GM12891 (cell line): ENCODE measurements at regions not wholly inside any gene's neighbourhood (a gene's known extent, or its start where the extent isn't known, plus 50 kb on each side); places are given as distances from the start of the nearest gene placed in this dataset.
"Not testable (repeated sequence)": the region's sequence is repeated elsewhere in the genome, so short reads cannot be mapped to it uniquely, and the experiment has no call there.

Experiments used
- DNase-seq: peaks from one replicate; pipeline ENCODE4 v3.0.0; 2011; ENCODE audit warnings: low spot score; ENCODE audit not compliant: insufficient read length
- FAIRE-seq: peaks from 2 replicates; lab custom pipeline; 2011; peaks lifted over from hg19 to GRCh38; lab: Jason Lieb, UNC
- PAX5 ChIP-seq: IDR thresholded peaks from 2 replicates; pipeline ENCODE4 v1.6.1; 2011; ENCODE audit warnings: low read length, moderate library complexity, mild to moderate bottlenecking; ENCODE audit not compliant: insufficient read depth, severe bottlenecking
- POLR2A ChIP-seq: IDR thresholded peaks from 2 replicates; pipeline ENCODE4 v1.6.1; 2011; ENCODE audit warnings: low read depth, low read length, control low read depth
- POLR2AphosphoS5 ChIP-seq: IDR thresholded peaks from 2 replicates; pipeline ENCODE4 v1.6.1; 2011; ENCODE audit warnings: low read depth, low read length, control low read depth
- POU2F2 ChIP-seq: IDR thresholded peaks from 2 replicates; pipeline ENCODE4 v1.6.1; 2011; ENCODE audit warnings: low read depth, mild to moderate bottlenecking, control low read depth, low read length, moderate library complexity
- SPI1 ChIP-seq: IDR thresholded peaks from 2 replicates; pipeline ENCODE4 v1.6.1; 2011; ENCODE audit warnings: low read depth, low read length, control low read depth
- TAF1 ChIP-seq: IDR thresholded peaks from 2 replicates; pipeline ENCODE4 v1.6.1; 2011; ENCODE audit warnings: low read depth, low read length, control low read depth

GRCh38 chr3:117856354-117856753, 1146.8 kb downstream of the TUSC7 start:
- FAIRE-seq (no peak), DNase-seq (no peak)
- no peak for TF ChIP-seq POLR2AphosphoS5
- TF ChIP-seq POU2F2: no peak
- no peak for TF ChIP-seq PAX5
- no peak for TF ChIP-seq SPI1
- TF ChIP-seq TAF1: no peak
- no peak for TF ChIP-seq POLR2A

DNA sequence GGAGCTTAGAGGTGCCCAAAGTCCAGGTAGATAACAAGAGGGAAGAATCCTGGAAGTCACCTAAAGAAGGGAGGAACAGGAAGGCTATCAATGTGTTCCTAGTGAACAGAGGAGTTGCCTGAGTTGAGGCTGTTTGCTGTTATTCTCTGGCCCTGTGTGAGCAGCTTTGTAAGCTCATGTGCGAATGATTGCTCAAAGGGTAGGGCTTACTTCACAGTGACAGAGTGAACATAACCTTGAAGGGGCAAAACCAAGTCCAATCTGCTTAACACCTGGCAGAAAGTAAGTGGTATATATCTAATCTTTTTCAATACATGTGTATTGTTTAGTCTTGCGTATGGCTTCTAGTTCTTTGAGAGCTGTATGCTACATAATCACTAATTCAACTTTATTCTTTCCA, 1153.6 kb downstream of the TUSC7 start:
- DNase-seq: no peak
- TF ChIP-seq POLR2AphosphoS5 (no peak), POLR2A (no peak), SPI1 (no peak), TAF1 (no peak)
- FAIRE-seq: no peak

DNA sequence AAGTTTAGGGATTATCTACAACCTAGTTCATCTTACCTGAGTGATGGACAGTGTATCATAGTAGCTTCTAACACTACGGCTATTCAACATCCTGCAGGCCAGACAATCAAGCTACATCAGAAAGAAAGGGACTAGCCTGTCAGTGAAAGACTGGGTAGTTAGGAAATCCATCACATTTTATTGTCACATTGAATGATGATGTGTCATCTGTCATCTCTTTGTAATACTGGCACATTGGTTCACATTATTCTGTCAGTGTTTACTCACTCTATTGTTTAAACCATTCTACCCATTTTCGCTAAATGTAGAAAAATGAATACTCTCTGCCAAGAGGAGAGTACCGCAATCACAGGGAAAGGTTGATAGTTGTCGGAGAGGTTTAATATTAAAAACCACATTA, 1155.8 kb downstream of the TUSC7 start:
- TF ChIP-seq TAF1 (no peak), POU2F2 (no peak), SPI1 (no peak)
- FAIRE-seq: no peak
- DNase-seq: no peak

GRCh38 chr3:117868766-117869165, 1159.2 kb downstream of the TUSC7 start:
- TF ChIP-seq TAF1 (no peak), POLR2A (no peak), POLR2AphosphoS5 (no peak), POU2F2 (no peak), SPI1 (no peak), PAX5 (no peak)
- no peak for DNase-seq
- no peak for FAIRE-seq

DNA sequence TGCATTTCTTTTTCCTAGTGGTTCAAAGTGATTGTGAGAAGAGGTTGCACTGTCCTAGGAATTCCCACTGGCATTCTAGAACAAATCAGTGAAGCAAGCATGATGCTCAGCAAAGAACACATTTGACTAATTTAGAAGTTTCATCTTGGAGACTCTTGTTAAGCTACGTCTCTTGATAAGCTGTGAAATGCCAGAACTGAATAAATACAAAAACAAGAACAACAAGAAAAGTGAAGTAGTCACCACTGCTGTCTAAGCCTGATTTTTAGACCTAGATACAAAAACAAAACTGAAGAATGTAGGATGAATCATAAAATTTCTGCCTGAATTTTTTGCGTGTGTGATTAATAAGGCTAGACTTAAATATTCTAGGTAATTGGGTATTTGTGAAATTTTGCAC, 1162.4 kb downstream of the TUSC7 start:
- FAIRE-seq: no peak
- DNase-seq: no peak
- TF ChIP-seq POLR2AphosphoS5 (no peak), PAX5 (no peak), SPI1 (no peak), POLR2A (no peak), TAF1 (no peak), POU2F2 (no peak)

DNA sequence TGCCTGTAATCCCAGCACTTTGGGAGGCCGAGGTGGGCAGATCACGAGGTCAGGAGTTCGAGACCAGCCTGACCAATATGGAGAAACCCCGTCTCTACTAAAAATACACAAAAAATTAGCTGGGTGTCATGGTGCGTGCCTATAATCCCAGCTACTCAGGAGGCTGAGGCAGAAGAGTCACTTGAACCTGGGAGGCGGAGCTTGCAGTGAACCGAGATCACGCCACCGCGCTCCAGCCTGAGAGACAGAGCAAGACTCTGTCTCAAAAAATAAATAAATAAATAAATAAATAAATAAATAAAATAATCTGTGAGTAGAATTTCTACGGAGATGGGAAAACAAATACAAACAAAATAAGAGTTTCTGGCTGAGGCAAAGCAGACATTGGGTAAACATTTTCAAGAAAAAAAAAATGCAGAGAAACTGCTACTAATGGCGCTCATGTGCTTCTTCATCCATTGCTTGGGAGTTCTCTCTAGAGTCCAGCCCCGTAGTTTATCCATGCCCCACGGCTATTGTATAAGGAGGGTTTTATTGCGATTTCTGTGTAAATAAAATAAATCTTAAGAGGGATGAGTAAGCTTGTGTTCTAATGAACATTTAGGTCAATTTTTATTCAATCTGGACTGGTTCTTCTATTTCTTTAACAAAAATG, 1161.9 kb downstream of the IGSF11 start:
- DNase-seq, FAIRE-seq: not testable (repeated sequence)

DNA sequence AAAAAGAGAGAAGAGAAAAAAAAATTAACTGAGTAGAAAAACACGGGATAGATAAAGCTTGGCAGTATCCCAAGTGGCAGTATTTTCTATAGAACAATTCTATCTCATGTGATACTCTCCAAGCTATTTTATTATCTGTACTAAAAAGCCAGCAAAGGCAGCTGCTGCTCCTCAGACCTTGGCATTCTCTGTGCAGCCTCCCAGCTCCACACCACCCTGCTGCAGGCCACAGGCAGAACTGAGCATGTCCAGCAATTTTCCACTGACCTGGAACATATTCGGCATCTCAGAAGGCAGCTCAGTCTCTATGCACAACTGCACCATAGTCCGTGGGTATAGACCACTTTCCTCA, 1161.4 kb downstream of the IGSF11 start:
- no peak for DNase-seq
- no peak for FAIRE-seq
- TF ChIP-seq TAF1 (no peak), PAX5 (no peak), POLR2AphosphoS5 (no peak), POU2F2 (no peak), POLR2A (no peak)

DNA sequence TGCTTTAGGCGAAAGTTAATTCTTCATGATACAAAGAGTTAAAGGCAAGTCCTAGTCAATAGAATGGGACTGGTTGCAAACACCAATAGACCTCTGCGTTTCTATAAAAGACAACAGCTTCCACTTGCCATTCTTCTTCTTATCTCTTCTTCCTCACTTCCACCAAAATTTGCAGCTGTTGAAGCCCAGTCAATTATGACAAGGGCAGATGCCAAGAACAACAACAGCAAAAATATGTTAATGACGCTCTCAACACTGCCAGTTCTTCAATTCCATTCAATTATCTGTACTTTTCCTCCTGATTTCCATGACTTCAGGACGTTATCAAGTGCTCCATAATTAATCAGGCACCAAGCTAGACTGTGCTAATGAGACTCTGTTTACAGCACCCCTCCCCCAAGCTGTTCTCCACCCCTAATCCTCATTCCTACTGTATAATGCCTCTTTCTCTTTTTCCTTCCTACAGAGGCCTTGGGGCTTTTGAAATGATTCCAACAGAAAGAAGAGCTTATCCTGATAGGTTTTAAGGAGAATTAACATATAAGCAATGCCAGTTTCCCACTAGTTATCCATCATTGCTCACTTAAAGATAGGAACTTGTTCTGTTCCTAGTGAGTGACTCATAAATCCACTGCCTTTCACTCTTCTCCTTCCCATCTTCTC, 1160.5 kb downstream of the IGSF11 start:
- FAIRE-seq (no peak), DNase-seq (no peak)

DNA sequence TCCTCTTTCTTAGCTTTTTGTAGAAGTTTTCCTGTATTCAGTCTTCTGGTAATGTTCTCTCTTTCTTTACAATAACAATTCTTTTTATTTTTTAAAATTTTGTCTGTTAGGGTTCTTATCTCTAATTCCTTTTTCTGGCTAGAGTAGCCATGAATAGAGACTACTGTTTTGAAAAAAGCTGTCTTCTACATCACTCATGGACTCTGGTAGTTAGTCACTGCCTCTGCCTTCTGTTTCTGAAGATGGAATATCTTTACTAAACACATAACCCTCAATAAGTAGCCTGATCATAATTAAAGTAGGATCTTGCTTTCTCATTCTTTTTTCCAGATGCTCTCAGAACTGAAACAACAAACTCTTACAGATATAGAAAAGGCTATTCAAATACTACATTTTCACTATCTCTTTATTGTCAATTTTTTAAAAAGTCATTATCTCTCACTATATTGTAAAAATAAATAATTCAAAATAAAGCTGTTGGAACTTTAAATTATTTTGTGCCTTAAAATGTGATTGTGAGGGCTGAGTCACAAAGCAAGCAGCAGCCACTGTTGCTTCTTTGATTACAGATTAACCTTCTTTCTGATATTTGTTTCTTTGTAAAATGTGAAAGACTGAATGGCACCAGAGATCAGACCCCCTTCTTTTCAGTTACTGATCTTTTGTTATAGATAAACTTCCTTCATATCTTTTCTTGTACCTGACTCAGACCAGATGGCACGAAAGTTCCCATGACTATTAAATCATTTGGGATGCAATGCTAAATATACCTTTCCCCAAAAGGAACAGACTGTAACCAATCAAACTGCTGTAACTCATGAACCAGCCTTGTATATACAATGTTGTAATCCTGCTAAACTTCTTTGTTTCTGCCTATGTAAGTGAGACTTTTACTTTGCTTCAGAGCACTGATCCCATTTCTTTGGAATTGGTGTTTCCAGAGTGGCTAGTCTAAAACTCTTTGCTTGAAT, 1159.5 kb downstream of the IGSF11 start:
- TF ChIP-seq SPI1 (no peak), POLR2A (no peak), POU2F2 (no peak), POLR2AphosphoS5 (no peak), PAX5 (no peak), TAF1 (no peak)
- no peak for DNase-seq
- no peak for FAIRE-seq

More for the DNA sequence above, 1160.5 kb downstream of the IGSF11 start:
- no peak for TF ChIP-seq POLR2AphosphoS5
- TF ChIP-seq PAX5: no peak
- TF ChIP-seq POU2F2: no peak
- no peak for TF ChIP-seq SPI1
- no peak for TF ChIP-seq POLR2A
- TF ChIP-seq TAF1: no peak

DNA sequence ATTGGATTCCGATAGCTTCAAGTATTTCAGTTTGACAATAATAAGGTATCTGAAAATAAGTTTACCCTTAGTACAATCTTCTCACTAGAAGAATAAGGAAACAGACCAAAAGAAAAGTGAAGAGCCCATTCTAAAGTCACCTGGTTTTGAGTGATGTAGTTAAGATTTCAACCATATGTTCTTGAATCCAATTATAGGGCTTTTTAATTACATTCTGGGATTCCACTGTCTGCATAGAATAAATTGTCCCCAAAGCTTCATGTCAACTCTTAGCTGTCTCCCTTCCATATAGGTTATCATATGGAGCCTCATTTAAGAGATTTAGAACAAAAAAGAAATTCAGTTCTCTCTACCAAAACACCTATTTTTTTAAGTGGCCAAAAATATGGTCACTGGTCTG, 1158.8 kb downstream of the IGSF11 start:
- FAIRE-seq: no peak
- TF ChIP-seq SPI1: no peak
- no peak for TF ChIP-seq POU2F2
- TF ChIP-seq TAF1: no peak
- no peak for TF ChIP-seq PAX5
- TF ChIP-seq POLR2A: no peak
- no peak for DNase-seq
